ENCODE measurements at regions not wholly inside any gene's neighbourhood (a gene's known extent, or its start where the extent isn't known, plus 50 kb on each side); places are given as distances from the start of the nearest gene placed in this dataset.

GRCh38 chr6:95071464-95071863 lies 505.9 kb upstream of the MANEA start:
- no peaks in the 10 kb centered on the region for H3K27me3 ChIP-seq (replicated peaks in 2 of 5; ENCODE audit: control insufficient read depth in 4 of 5, insufficient read depth in 5 of 5, low read length in 4 of 5)
- H3K4me1 ChIP-seq (ENCODE audit: control extremely low read depth in 1 of 4, control insufficient read depth in 4 of 4, insufficient read depth in 4 of 4, low read length in 3 of 4), result no peaks in the 10 kb centered on the region
- no peaks in the 10 kb centered on the region for H3K9me3 ChIP-seq (ENCODE audit: control extremely low read depth in 1 of 5, control insufficient read depth in 4 of 5, insufficient read depth in 2 of 5, low read depth in 1 of 5, low read length in 4 of 5)
- WGBS (ENCODE audit: insufficient coverage), result no CpG with 5 or more reads among the region's 3 CpGs
- DNase-seq, result no peak
- POLR2A ChIA-PET, result no interaction called here
- CTCF ChIA-PET, result no interaction called here
- H3K27ac ChIP-seq (ENCODE audit: insufficient read depth in 1 of 2, low read depth in 1 of 2, low read length in 2 of 2, poor library complexity in 1 of 2, severe bottlenecking in 2 of 2), result no peak overlapping the region
- no peaks in the 10 kb centered on the region for H3K36me3 ChIP-seq (ENCODE audit: control insufficient read depth in 4 of 4, insufficient read depth in 4 of 4, low read length in 3 of 4)
- no peak overlapping the region for H3K4me3 ChIP-seq (ENCODE audit: control insufficient read depth in 1 of 7, extremely low read depth in 1 of 7, insufficient read depth in 4 of 7, low read depth in 2 of 7, low read length in 6 of 7)

- no peak for DNase-seq
- Histone ChIP-seq H3K27ac (ENCODE audit: insufficient read depth in 1 of 2, low read depth in 1 of 2, low read length in 2 of 2, poor library complexity in 1 of 2, severe bottlenecking in 2 of 2) (no peak overlapping the region), H3K4me1 (ENCODE audit: control extremely low read depth in 1 of 4, control insufficient read depth in 4 of 4, insufficient read depth in 4 of 4, low read length in 3 of 4) (no peaks in the 10 kb centered on the region), H3K36me3 (ENCODE audit: control insufficient read depth in 4 of 4, insufficient read depth in 4 of 4, low read length in 3 of 4) (no peaks in the 10 kb centered on the region), H3K27me3 (replicated peaks in 2 of 5; ENCODE audit: control insufficient read depth in 4 of 5, insufficient read depth in 5 of 5, low read length in 4 of 5) (peaks cover 0 to 2% (median 0%) of the 10 kb centered on the region in 5 experiments), H3K4me3 (ENCODE audit: control insufficient read depth in 1 of 7, extremely low read depth in 1 of 7, insufficient read depth in 4 of 7, low read depth in 2 of 7, low read length in 6 of 7) (no peak overlapping the region), H3K9me3 (ENCODE audit: control extremely low read depth in 1 of 5, control insufficient read depth in 4 of 5, insufficient read depth in 2 of 5, low read depth in 1 of 5, low read length in 4 of 5) (no peaks in the 10 kb centered on the region)
- ChIA-PET POLR2A (no interaction called here), CTCF (no interaction called here)
- WGBS (ENCODE audit: insufficient coverage), result 80% methylated on average over 1 of the region's 1 CpG
These were observed 498.9 kb upstream of the MANEA start for GRCh38 chr6:95078457-95078856.

- Histone ChIP-seq H3K27me3 (replicated peaks in 2 of 5; ENCODE audit: control insufficient read depth in 4 of 5, insufficient read depth in 5 of 5, low read length in 4 of 5) (peaks cover 0 to 2% (median 0%) of the 10 kb centered on the region in 5 experiments), H3K27ac (ENCODE audit: insufficient read depth in 1 of 2, low read depth in 1 of 2, low read length in 2 of 2, poor library complexity in 1 of 2, severe bottlenecking in 2 of 2) (no peak overlapping the region), H3K4me3 (ENCODE audit: control insufficient read depth in 1 of 7, extremely low read depth in 1 of 7, insufficient read depth in 4 of 7, low read depth in 2 of 7, low read length in 6 of 7) (no peak overlapping the region), H3K9me3 (ENCODE audit: control extremely low read depth in 1 of 5, control insufficient read depth in 4 of 5, insufficient read depth in 2 of 5, low read depth in 1 of 5, low read length in 4 of 5) (no peaks in the 10 kb centered on the region), H3K36me3 (ENCODE audit: control insufficient read depth in 4 of 4, insufficient read depth in 4 of 4, low read length in 3 of 4) (no peaks in the 10 kb centered on the region), H3K4me1 (ENCODE audit: control extremely low read depth in 1 of 4, control insufficient read depth in 4 of 4, insufficient read depth in 4 of 4, low read length in 3 of 4) (no peaks in the 10 kb centered on the region)
- DNase-seq, result no peak
- CTCF ChIA-PET, result no interaction called here
- POLR2A ChIA-PET, result no interaction called here
- no CpG with 5 or more reads among the region's 2 CpGs for WGBS (ENCODE audit: insufficient coverage)
These were observed 496.1 kb upstream of the MANEA start for GRCh38 chr6:95081231-95081630.

- Histone ChIP-seq H3K27me3 (replicated peaks in 2 of 5; ENCODE audit: control insufficient read depth in 4 of 5, insufficient read depth in 5 of 5, low read length in 4 of 5) (peaks cover 0 to 2% (median 0%) of the 10 kb centered on the region in 5 experiments), H3K27ac (ENCODE audit: insufficient read depth in 1 of 2, low read depth in 1 of 2, low read length in 2 of 2, poor library complexity in 1 of 2, severe bottlenecking in 2 of 2) (no peak overlapping the region), H3K4me1 (ENCODE audit: control extremely low read depth in 1 of 4, control insufficient read depth in 4 of 4, insufficient read depth in 4 of 4, low read length in 3 of 4) (no peaks in the 10 kb centered on the region), H3K4me3 (ENCODE audit: control insufficient read depth in 1 of 7, extremely low read depth in 1 of 7, insufficient read depth in 4 of 7, low read depth in 2 of 7, low read length in 6 of 7) (no peak overlapping the region), H3K36me3 (ENCODE audit: control insufficient read depth in 4 of 4, insufficient read depth in 4 of 4, low read length in 3 of 4) (no peaks in the 10 kb centered on the region), H3K9me3 (ENCODE audit: control extremely low read depth in 1 of 5, control insufficient read depth in 4 of 5, insufficient read depth in 2 of 5, low read depth in 1 of 5, low read length in 4 of 5) (no peaks in the 10 kb centered on the region)
- ChIA-PET POLR2A (no interaction called here), CTCF (no interaction called here)
- no peak for DNase-seq
- WGBS (ENCODE audit: insufficient coverage), result no CpG with 5 or more reads among the region's 2 CpGs
These were observed 495.4 kb upstream of the MANEA start for GRCh38 chr6:95081949-95082348.

- ChIA-PET POLR2A (no interaction called here), CTCF (no interaction called here)
- peaks cover 0 to 2% (median 0%) of the 10 kb centered on the region in 5 experiments for H3K27me3 ChIP-seq (replicated peaks in 2 of 5; ENCODE audit: control insufficient read depth in 4 of 5, insufficient read depth in 5 of 5, low read length in 4 of 5)
- H3K27ac ChIP-seq (ENCODE audit: insufficient read depth in 1 of 2, low read depth in 1 of 2, low read length in 2 of 2, poor library complexity in 1 of 2, severe bottlenecking in 2 of 2), result no peak overlapping the region
- H3K36me3 ChIP-seq (ENCODE audit: control insufficient read depth in 4 of 4, insufficient read depth in 4 of 4, low read length in 3 of 4), result no peaks in the 10 kb centered on the region
- no peak overlapping the region for H3K4me3 ChIP-seq (ENCODE audit: control insufficient read depth in 1 of 7, extremely low read depth in 1 of 7, insufficient read depth in 4 of 7, low read depth in 2 of 7, low read length in 6 of 7)
- no peaks in the 10 kb centered on the region for H3K4me1 ChIP-seq (ENCODE audit: control extremely low read depth in 1 of 4, control insufficient read depth in 4 of 4, insufficient read depth in 4 of 4, low read length in 3 of 4)
- no peaks in the 10 kb centered on the region for H3K9me3 ChIP-seq (ENCODE audit: control extremely low read depth in 1 of 5, control insufficient read depth in 4 of 5, insufficient read depth in 2 of 5, low read depth in 1 of 5, low read length in 4 of 5)
- WGBS (ENCODE audit: insufficient coverage), result 85% methylated on average over 4 of the region's 12 CpGs
- DNase-seq, result no peak
These were observed 493.8 kb upstream of the MANEA start for GRCh38 chr6:95083506-95083905.

GRCh38 chr6:95084867-95085266 lies 492.5 kb upstream of the MANEA start:
- DNase-seq, result no peak
- Histone ChIP-seq H3K4me1 (ENCODE audit: control extremely low read depth in 1 of 4, control insufficient read depth in 4 of 4, insufficient read depth in 4 of 4, low read length in 3 of 4) (no peaks in the 10 kb centered on the region), H3K27me3 (replicated peaks in 2 of 5; ENCODE audit: control insufficient read depth in 4 of 5, insufficient read depth in 5 of 5, low read length in 4 of 5) (peaks cover 0 to 2% (median 0%) of the 10 kb centered on the region in 5 experiments), H3K4me3 (ENCODE audit: control insufficient read depth in 1 of 7, extremely low read depth in 1 of 7, insufficient read depth in 4 of 7, low read depth in 2 of 7, low read length in 6 of 7) (no peak overlapping the region), H3K27ac (ENCODE audit: insufficient read depth in 1 of 2, low read depth in 1 of 2, low read length in 2 of 2, poor library complexity in 1 of 2, severe bottlenecking in 2 of 2) (no peak overlapping the region), H3K36me3 (ENCODE audit: control insufficient read depth in 4 of 4, insufficient read depth in 4 of 4, low read length in 3 of 4) (no peaks in the 10 kb centered on the region), H3K9me3 (ENCODE audit: control extremely low read depth in 1 of 5, control insufficient read depth in 4 of 5, insufficient read depth in 2 of 5, low read depth in 1 of 5, low read length in 4 of 5) (no peaks in the 10 kb centered on the region)
- CTCF ChIA-PET, result no interaction called here
- POLR2A ChIA-PET, result no interaction called here
- WGBS (ENCODE audit: insufficient coverage), result 97% methylated on average over 19 of the region's 19 CpGs

- peak in 1 of 3 donors; percentile 2 for DNase-seq
- Histone ChIP-seq H3K27ac (ENCODE audit: insufficient read depth in 1 of 2, low read depth in 1 of 2, low read length in 2 of 2, poor library complexity in 1 of 2, severe bottlenecking in 2 of 2) (no peak overlapping the region), H3K4me3 (ENCODE audit: control insufficient read depth in 1 of 7, extremely low read depth in 1 of 7, insufficient read depth in 4 of 7, low read depth in 2 of 7, low read length in 6 of 7) (no peak overlapping the region), H3K9me3 (ENCODE audit: control extremely low read depth in 1 of 5, control insufficient read depth in 4 of 5, insufficient read depth in 2 of 5, low read depth in 1 of 5, low read length in 4 of 5) (no peaks in the 10 kb centered on the region), H3K27me3 (replicated peaks in 2 of 5; ENCODE audit: control insufficient read depth in 4 of 5, insufficient read depth in 5 of 5, low read length in 4 of 5) (peaks cover 0 to 2% (median 0%) of the 10 kb centered on the region in 5 experiments), H3K36me3 (ENCODE audit: control insufficient read depth in 4 of 4, insufficient read depth in 4 of 4, low read length in 3 of 4) (no peaks in the 10 kb centered on the region), H3K4me1 (ENCODE audit: control extremely low read depth in 1 of 4, control insufficient read depth in 4 of 4, insufficient read depth in 4 of 4, low read length in 3 of 4) (no peaks in the 10 kb centered on the region)
- 89% methylated on average over 7 of the region's 8 CpGs for WGBS (ENCODE audit: insufficient coverage)
- ChIA-PET POLR2A (no interaction called here), CTCF (no interaction called here)
These were observed 489.8 kb upstream of the MANEA start for GRCh38 chr6:95087394-95088097.

Measured in common myeloid progenitor, CD34-positive (primary cell).